BLaER1 (cell line): ENCODE measurements at regions not wholly inside any gene's neighbourhood (a gene's known extent, or its start where the extent isn't known, plus 50 kb on each side); places are given as distances from the start of the nearest gene placed in this dataset.

Source experiments
- H3K27ac ChIP-seq: shearing (Covaris generic); formaldehyde crosslinking; 2 replicates; pipeline ENCODE4 v1.8.1; 2022
- H3K27me3 ChIP-seq: shearing (Covaris generic); formaldehyde crosslinking; 2 replicates; pipeline ENCODE4 v1.8.1; 2022
- H3K36me3 ChIP-seq: shearing (Covaris generic); formaldehyde crosslinking; 2 replicates; pipeline ENCODE4 v1.8.1; 2022
- H3K4me1 ChIP-seq: shearing (Covaris generic); formaldehyde crosslinking; 2 replicates; pipeline ENCODE4 v1.8.1; 2022
- H3K4me2 ChIP-seq: shearing (Covaris generic); formaldehyde crosslinking; 2 replicates; pipeline ENCODE4 v1.8.1; 2022
- H3K4me3 ChIP-seq: shearing (Covaris generic); formaldehyde crosslinking; 2 replicates; pipeline ENCODE4 v1.8.1; 2022
- H3K9ac ChIP-seq: shearing (Covaris generic); formaldehyde crosslinking; 2 replicates; pipeline ENCODE4 v1.8.1; 2022
- H3K9me3 ChIP-seq: shearing (Covaris generic); formaldehyde crosslinking; 2 replicates; pipeline ENCODE4 v1.8.1; 2022
- H4K20me1 ChIP-seq: shearing (Covaris generic); formaldehyde crosslinking; 2 replicates; pipeline ENCODE4 v1.8.1; 2022
- Cebpa-rat ChIP-seq: shearing (Covaris generic); IDR thresholded peaks from 2 replicates; pipeline ENCODE4 v1.8.1; 2022

DNA sequence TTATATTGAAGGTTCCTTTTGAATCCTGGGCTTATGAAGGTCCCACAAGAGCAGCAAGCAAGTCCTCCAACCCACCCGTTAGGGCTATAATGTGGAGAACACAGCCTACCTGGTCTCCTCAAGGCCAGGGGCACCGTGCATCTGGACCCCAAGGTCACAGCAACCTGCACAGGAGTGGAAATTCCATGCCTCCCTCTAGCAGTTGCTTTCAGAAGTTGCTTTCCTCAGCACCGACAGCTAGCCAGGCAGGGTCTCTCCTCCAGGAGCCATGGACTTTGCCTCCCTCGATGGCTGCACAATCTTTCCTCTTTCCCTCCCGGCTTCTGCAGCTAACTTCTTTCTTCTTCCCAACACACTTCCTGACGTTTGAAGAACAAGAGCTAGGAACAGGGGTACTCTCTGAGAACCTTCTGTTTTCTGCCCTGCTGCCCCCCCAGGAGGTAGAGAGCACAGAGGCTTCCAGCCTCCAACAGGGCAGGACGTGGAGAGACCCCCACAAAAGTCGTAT lies 149.8 kb downstream of the PTPN20 start:
- Histone ChIP-seq H3K4me2 (no peak overlapping the region), H4K20me1 (no peaks in the 10 kb centered on the region), H3K4me1 (peaks cover 6% of the 10 kb centered on the region), H3K9me3 (no peaks in the 10 kb centered on the region), H3K4me3 (no peak overlapping the region), H3K27me3 (no peaks in the 10 kb centered on the region), H3K36me3 (no peaks in the 10 kb centered on the region), H3K9ac (no peak overlapping the region), H3K27ac (no peak overlapping the region)
- TF ChIP-seq Cebpa-rat, result no peak

DNA sequence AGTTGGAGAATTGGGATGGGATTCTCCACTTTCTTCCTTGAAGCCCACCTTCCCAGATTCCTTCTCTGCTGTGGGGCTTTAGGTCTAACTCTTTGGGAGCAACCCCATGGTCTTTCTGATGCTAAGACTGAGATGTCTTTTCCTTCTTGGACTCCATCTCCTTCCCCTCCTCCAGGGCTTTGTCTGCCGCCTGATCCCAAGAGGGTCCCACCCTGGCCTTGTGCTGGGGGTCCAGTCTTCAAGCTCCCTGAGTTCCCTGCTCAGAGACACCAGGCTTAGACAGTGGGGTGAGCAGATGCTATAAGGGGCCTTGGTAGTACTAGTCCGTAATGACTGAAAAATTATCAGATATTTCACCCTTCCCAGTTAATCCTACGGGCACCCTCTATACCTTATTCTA lies 150.5 kb downstream of the PTPN20 start:
- Histone ChIP-seq H3K4me3 (no peak overlapping the region), H3K27ac (no peak overlapping the region), H3K27me3 (no peaks in the 10 kb centered on the region), H3K4me1 (no peaks in the 10 kb centered on the region), H3K4me2 (no peak overlapping the region), H3K9ac (no peak overlapping the region), H4K20me1 (no peaks in the 10 kb centered on the region), H3K9me3 (no peaks in the 10 kb centered on the region), H3K36me3 (no peaks in the 10 kb centered on the region)
- TF ChIP-seq Cebpa-rat, result no peak

DNA sequence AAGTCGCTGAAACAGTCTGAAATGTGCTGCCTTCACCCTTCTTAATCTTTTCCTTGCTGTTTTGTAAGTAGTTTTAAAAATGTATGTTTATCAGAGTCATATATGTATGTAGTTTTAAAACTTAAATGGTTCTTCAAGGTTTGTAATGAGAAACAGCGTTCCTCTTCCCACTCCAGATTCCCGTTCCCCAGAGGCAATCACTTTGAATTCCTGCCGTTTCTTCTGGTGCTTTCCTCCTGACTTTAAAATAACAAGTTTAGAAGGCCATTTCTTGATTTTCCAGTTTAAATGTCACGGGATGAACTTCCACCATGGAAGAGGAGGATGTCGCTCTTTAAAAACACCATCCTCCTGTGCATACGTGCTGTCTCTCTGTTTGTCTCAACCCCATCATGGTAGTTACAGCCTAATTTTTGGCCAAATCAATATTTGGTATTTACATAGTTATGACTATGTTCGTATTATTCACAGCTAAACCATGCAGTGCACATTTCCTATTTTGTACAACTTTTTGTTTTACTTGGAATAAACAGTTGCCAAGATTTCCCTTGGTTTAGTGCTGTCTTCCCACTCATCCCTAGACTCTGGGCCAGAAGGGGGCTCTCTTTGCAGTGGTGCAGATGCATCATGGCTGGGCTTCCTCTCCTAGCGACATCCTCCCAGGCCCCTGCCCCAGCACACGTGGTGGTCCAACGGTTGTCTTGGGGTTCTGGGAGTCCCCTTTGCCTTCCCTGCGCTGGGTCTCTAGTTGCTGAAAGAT lies 151.4 kb downstream of the PTPN20 start:
- no peaks in the 10 kb centered on the region for H3K36me3 ChIP-seq
- no peak overlapping the region for H3K4me3 ChIP-seq
- peaks cover 3% of the 10 kb centered on the region for H3K4me1 ChIP-seq
- no peaks in the 10 kb centered on the region for H3K9me3 ChIP-seq
- no peak overlapping the region for H3K27ac ChIP-seq
- H3K27me3 ChIP-seq, result no peaks in the 10 kb centered on the region
- no peak for TF ChIP-seq Cebpa-rat
- no peak overlapping the region for H3K4me2 ChIP-seq
- H3K9ac ChIP-seq, result no peak overlapping the region
- no peaks in the 10 kb centered on the region for H4K20me1 ChIP-seq

DNA sequence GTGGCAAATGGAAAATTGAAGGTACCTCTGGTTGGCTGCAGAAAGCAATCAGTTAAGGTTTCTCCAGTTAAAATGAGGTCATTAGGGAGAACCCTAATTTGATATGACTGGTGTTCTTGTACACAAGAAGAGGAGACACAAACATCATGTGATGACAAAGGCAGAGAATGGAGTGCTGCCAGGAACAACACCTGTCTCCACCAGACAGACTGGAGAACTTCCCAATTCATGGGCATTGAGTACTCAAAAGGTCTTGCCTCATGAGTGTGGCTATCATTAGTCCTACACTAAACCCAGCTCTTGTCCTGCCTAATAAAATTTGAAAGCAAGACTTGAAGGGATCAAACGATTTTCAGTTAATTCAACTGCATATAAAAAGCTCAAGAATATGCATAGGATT lies 152.6 kb downstream of the PTPN20 start:
- no peak overlapping the region for H3K4me3 ChIP-seq
- H3K9me3 ChIP-seq, result no peaks in the 10 kb centered on the region
- no peak overlapping the region for H3K27ac ChIP-seq
- no peaks in the 10 kb centered on the region for H3K27me3 ChIP-seq
- H3K9ac ChIP-seq, result no peak overlapping the region
- no peaks in the 10 kb centered on the region for H3K36me3 ChIP-seq
- TF ChIP-seq Cebpa-rat, result no peak
- H4K20me1 ChIP-seq, result no peaks in the 10 kb centered on the region
- H3K4me2 ChIP-seq, result no peak overlapping the region
- peaks cover 16% of the 10 kb centered on the region for H3K4me1 ChIP-seq

DNA sequence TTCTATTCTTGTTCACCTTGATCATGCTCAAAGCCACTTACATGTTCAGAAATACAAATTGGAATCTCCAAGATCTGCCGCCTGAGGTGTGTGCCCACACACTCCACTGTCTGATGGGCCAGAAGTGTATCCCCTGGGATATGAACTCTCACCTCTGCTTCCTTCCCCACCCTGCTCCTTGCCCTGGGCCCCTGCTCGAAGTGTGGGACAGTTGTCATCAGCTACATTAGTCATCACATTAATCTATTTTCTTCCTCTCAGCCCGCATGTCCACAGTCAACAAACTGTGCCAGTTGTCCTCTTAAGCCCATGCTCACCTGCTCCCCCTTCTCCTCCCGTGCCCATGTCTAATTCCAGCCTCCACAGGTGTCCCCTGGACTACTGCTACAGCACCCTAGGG lies 154.7 kb downstream of the PTPN20 start:
- H3K9me3 ChIP-seq, result no peaks in the 10 kb centered on the region
- TF ChIP-seq Cebpa-rat, result no peak
- H3K4me3 ChIP-seq, result no peak overlapping the region
- H3K36me3 ChIP-seq, result no peaks in the 10 kb centered on the region
- no peaks in the 10 kb centered on the region for H4K20me1 ChIP-seq
- no peak overlapping the region for H3K27ac ChIP-seq
- H3K27me3 ChIP-seq, result no peaks in the 10 kb centered on the region
- H3K4me2 ChIP-seq, result no peak overlapping the region
- no peak overlapping the region for H3K9ac ChIP-seq
- peaks cover 18% of the 10 kb centered on the region for H3K4me1 ChIP-seq

DNA sequence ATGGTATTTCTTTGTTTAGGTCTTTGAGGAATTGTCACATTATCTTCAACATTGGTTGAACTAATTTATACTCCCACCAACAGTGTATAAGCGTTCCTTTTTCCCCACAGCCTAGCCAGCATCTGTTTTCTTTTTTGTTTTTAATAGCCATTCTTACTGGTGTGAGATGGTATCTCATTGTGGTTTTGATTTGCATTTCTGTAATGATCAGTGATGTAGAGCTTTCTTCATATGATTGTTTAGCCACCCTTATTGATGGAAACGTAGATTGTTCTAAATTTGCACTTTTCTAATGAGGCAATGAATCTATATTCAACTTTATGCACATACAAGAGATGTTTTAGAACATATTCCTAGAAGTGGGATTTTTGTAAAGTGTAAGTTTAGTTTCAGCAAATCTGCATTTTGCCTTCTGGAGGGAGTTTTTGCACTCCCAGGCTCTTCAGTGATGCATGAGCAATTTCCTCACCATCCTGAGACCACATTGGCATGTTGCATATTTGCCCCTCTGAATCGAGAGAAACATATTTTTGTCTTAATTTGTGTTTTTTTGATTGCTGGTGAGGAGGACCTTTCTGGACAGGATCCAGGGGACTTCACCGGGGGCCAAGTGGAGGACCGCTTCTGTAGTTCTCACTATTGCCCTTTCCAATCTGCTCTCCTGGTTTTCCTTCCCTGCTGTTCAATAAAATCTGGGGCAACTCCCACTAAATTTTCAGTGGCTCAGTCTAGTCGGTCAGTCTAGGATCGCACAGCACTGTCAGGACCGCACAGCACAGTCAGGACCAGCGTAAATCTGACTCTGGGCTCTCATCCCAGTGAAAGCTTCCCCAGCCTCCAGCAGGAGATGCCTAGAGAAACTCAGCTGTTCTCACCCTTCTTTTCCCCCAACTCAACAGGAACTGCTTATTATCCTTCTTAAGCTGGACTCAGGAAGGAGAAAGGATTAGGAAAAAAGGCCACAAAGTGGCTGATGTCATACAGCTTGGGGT lies 157.0 kb downstream of the PTPN20 start:
- no peaks in the 10 kb centered on the region for H4K20me1 ChIP-seq
- H3K4me3 ChIP-seq, result no peak overlapping the region
- no peaks in the 10 kb centered on the region for H3K36me3 ChIP-seq
- H3K27ac ChIP-seq, result no peak overlapping the region
- no peaks in the 10 kb centered on the region for H3K9me3 ChIP-seq
- peaks cover 18% of the 10 kb centered on the region for H3K4me1 ChIP-seq
- peak overlapping the region; percentile 40 for H3K4me2 ChIP-seq
- no peaks in the 10 kb centered on the region for H3K27me3 ChIP-seq
- no peak for TF ChIP-seq Cebpa-rat
- H3K9ac ChIP-seq, result no peak overlapping the region

DNA sequence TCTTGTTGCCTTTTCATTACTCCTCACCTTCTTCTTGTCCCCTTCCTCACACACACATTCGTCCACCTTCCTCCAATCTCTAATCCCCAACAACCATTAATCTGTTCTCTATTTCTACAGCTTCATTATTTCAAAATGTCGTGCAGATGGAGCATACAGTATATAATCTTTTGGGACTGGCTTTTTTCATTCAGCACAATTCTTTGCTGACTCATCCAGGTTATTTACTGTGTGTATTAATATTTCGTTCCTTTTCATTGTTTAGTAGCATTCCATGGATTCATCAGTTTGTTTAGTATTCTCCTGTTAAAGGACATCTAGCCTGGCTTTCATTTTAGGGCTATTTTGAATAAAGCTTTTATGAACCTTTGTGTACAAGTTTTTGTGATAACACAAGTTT lies 159.3 kb downstream of the PTPN20 start:
- Histone ChIP-seq H3K4me2 (no peak overlapping the region), H3K4me3 (no peak overlapping the region), H3K36me3 (no peaks in the 10 kb centered on the region), H3K9ac (no peak overlapping the region), H3K27me3 (no peaks in the 10 kb centered on the region), H3K27ac (no peak overlapping the region), H3K4me1 (peaks cover 18% of the 10 kb centered on the region), H4K20me1 (no peaks in the 10 kb centered on the region), H3K9me3 (no peaks in the 10 kb centered on the region)
- TF ChIP-seq Cebpa-rat, result no peak

DNA sequence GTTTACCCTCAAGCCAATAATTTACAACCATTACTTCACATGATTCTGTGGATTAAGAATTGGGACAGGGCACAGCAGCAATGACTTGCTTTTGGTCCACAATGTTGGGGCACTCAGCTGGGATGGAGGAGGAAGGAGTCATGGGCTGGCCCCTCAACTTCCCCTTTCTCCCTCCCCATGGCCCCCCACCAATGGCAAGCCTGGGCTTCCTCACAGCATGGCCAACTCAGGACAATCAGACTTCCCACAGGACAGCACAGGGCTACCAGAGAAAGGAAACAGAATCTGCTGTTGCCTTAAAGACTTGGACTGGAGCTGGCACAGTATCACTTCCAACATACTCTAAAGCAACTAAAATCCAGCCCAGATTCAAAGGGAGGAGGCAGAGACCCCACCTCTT lies 160.7 kb downstream of the PTPN20 start:
- Histone ChIP-seq H3K36me3 (no peaks in the 10 kb centered on the region), H3K4me3 (no peak overlapping the region), H3K27ac (no peak overlapping the region), H4K20me1 (no peaks in the 10 kb centered on the region), H3K4me1 (peaks cover 18% of the 10 kb centered on the region), H3K27me3 (no peaks in the 10 kb centered on the region), H3K9ac (no peak overlapping the region), H3K4me2 (no peak overlapping the region), H3K9me3 (no peaks in the 10 kb centered on the region)
- no peak for TF ChIP-seq Cebpa-rat

DNA sequence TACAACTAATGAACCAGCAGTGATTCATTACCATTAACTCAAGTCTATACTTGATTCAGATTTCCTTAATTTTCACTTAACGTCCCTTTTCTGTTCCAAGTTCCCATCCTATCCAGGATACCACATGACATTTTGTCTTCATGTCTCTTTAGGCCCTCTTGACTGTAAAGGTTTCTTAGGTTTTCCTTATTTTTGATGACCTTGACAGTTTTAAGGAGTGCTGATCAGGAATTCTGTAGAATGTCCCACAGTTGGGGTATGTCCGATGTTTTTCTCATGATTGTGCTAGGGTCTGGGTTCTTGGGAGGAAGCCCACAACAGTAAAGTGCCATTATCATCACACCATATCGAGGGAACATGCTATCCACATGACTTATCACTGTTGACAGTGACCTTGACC lies 162.7 kb downstream of the PTPN20 start:
- Histone ChIP-seq H3K9ac (no peak overlapping the region), H3K27me3 (no peaks in the 10 kb centered on the region), H4K20me1 (no peaks in the 10 kb centered on the region), H3K27ac (no peak overlapping the region), H3K9me3 (no peaks in the 10 kb centered on the region; the same call in 1 of the 2 replicates), H3K4me2 (no peak overlapping the region), H3K4me3 (no peak overlapping the region), H3K36me3 (no peaks in the 10 kb centered on the region), H3K4me1 (peaks cover 1% of the 10 kb centered on the region; the same call in 1 of the 2 replicates)
- TF ChIP-seq Cebpa-rat, result no peak

DNA sequence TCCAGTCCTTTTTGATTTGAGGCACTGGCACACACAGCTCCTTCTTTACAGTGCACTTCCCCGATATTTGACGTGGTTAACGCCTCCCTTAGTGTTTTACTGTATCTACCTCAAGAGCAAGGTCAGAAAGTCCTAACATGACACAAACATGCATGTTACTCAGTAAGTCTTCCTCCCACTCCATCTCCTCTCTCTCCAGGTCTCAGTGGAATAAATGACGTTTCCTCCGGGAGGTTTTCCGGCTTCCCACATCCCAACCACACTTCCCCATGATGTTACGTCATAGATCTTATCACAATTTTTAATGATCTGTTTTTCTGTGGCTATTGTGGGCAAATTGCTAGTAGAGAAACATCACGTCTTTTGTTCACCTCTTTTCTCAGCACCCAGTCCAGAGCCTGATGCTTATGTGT lies 165.7 kb downstream of the PTPN20 start:
- no peaks in the 10 kb centered on the region for H3K27me3 ChIP-seq
- no peak overlapping the region for H3K4me2 ChIP-seq
- no peak overlapping the region for H3K9ac ChIP-seq
- no peak overlapping the region for H3K4me3 ChIP-seq
- TF ChIP-seq Cebpa-rat, result no peak
- H3K9me3 ChIP-seq, result no peaks in the 10 kb centered on the region; the same call in 1 of the 2 replicates
- no peaks in the 10 kb centered on the region for H4K20me1 ChIP-seq
- H3K36me3 ChIP-seq, result no peaks in the 10 kb centered on the region
- H3K27ac ChIP-seq, result no peak overlapping the region
- H3K4me1 ChIP-seq, result peaks cover 5% of the 10 kb centered on the region; the same call in 1 of the 2 replicates
